Kidney (tissue), 13 donors: ENCODE measurements at regions not wholly inside any gene's neighbourhood (a gene's known extent, or its start where the extent isn't known, plus 50 kb on each side); places are given as distances from the start of the nearest gene placed in this dataset.
A peak's percentile ranks its signal among the peaks of the same experiment; 100 is the strongest.

Experiments used
- DNase-seq, 5 donors: peaks; one replicate each; pipeline ENCODE4 v3.0.0-alpha.2; 2013 to 2020
- FAIRE-seq: peaks from 2 replicates; lab custom pipeline; 2012; peaks lifted over from hg19 to GRCh38; lab: Jason Lieb, UNC
- H3K27ac ChIP-seq, 2 donors: one replicate each; pipeline ENCODE4 v1.7.0; 2013; ENCODE audit warnings: low read depth in 2 of 2, low read length in 2 of 2, inconsistent platforms in 1 of 2
- H3K27me3 ChIP-seq: one replicate; pipeline ENCODE4 v1.7.1; 2013; ENCODE audit warnings: low read length, inconsistent platforms; ENCODE audit not compliant: control insufficient read depth, insufficient read depth
- H3K36me3 ChIP-seq, 3 donors: one replicate each; pipeline versions ENCODE4 v1.7.0 to v1.7.1; 2013; ENCODE audit warnings: low read length in 3 of 3, control low read depth in 1 of 3, inconsistent platforms in 1 of 3; ENCODE audit not compliant: insufficient read depth in 3 of 3, control insufficient read depth in 2 of 3
- H3K4me1 ChIP-seq, 3 donors: one replicate each; pipeline versions ENCODE4 v1.7.0 to v1.7.1; 2013; ENCODE audit warnings: low read length in 3 of 3, inconsistent platforms in 1 of 3, low read depth in 1 of 3; ENCODE audit not compliant: control insufficient read depth in 2 of 3, insufficient read depth in 2 of 3
- H3K4me3 ChIP-seq, 3 donors: one replicate each; pipeline versions ENCODE4 v1.7.0 to v1.8.1; 2013; ENCODE audit warnings: low read length in 3 of 3, control low read depth in 1 of 3, inconsistent platforms in 1 of 3
- H3K9ac ChIP-seq, 3 donors: one replicate each; pipeline versions ENCODE4 v1.7.0 to v1.7.1; 2013; ENCODE audit warnings: low read length in 3 of 3, control low read depth in 1 of 3, inconsistent platforms in 1 of 3
- H3K9me3 ChIP-seq, 3 donors: one replicate each; pipeline versions ENCODE4 v1.7.0 to v1.7.1; 2013; ENCODE audit warnings: low read length in 3 of 3, control low read depth in 1 of 3, inconsistent platforms in 1 of 3; ENCODE audit not compliant: control insufficient read depth in 2 of 3, insufficient read depth in 1 of 3
- CTCF ChIP-seq: IDR thresholded peaks from 3 replicates; pipeline ENCODE4 v1.5.1; 2012; ENCODE audit warnings: mild to moderate bottlenecking, moderate library complexity, borderline replicate concordance; ENCODE audit not compliant: insufficient read depth; ENCODE audit errors: extremely low read depth
- intact Hi-C: fragments of 100-400 bp; cut with DNase I; formaldehyde crosslinking; loops from one replicate; pipeline ENCODE4 v1.11.1; 2022
- donor health status: control.
- donor health status: control.
- donor health status: control.
- donor health status: control.
- donor health status: control.
- donor health status: DM: yes; HTN: yes; CAD: no.
- donor health status: Normal renal cell carcinoma (clear cell type).

GRCh38 chr1:148357037-148357436, 126.1 kb downstream of the PPIAL4G start:
- H3K9ac ChIP-seq: no peak overlapping the region
- no peak for FAIRE-seq
- H3K27ac ChIP-seq: no peak overlapping the region
- H3K9me3 ChIP-seq: no peaks in the 10 kb centered on the region
- H3K4me3 ChIP-seq: no peak overlapping the region
- H3K4me1 ChIP-seq: peaks cover 0 to 3% (median 2%) of the 10 kb centered on the region in 3 donors
- no peak for TF ChIP-seq CTCF
- H3K27me3 ChIP-seq: peaks cover 14% of the 10 kb centered on the region
- DNase-seq: no peak
- no peaks in the 10 kb centered on the region for H3K36me3 ChIP-seq
- intact Hi-C loops: no loop called here

GRCh38 chr1:148355976-148356375, 127.1 kb downstream of the PPIAL4G start:
- Histone ChIP-seq H3K27ac (no peak overlapping the region), H3K27me3 (peaks cover 14% of the 10 kb centered on the region), H3K36me3 (no peaks in the 10 kb centered on the region), H3K9me3 (no peaks in the 10 kb centered on the region), H3K9ac (no peak overlapping the region), H3K4me1 (no peaks in the 10 kb centered on the region), H3K4me3 (no peak overlapping the region)
- no peak for TF ChIP-seq CTCF
- no peak for FAIRE-seq
- DNase-seq: no peak
- intact Hi-C loops: no loop called here

- H3K9me3 ChIP-seq: no peaks in the 10 kb centered on the region
- no peak overlapping the region for H3K27ac ChIP-seq
- no peaks in the 10 kb centered on the region for H3K36me3 ChIP-seq
- intact Hi-C loops: no loop called here
- no peak overlapping the region for H3K4me3 ChIP-seq
- TF ChIP-seq CTCF: no peak
- no peak for DNase-seq
- FAIRE-seq: no peak
- H3K27me3 ChIP-seq: peaks cover 14% of the 10 kb centered on the region
- no peaks in the 10 kb centered on the region for H3K4me1 ChIP-seq
- no peak overlapping the region for H3K9ac ChIP-seq
Measured at GRCh38 chr1:148354913-148355308, 128.2 kb downstream of the PPIAL4G start.

GRCh38 chr1:148354284-148354912, 128.7 kb downstream of the PPIAL4G start:
- Histone ChIP-seq H3K27ac (no peak overlapping the region), H3K36me3 (no peaks in the 10 kb centered on the region), H3K9me3 (no peaks in the 10 kb centered on the region), H3K4me1 (no peaks in the 10 kb centered on the region), H3K9ac (no peak overlapping the region), H3K4me3 (no peak overlapping the region), H3K27me3 (peaks cover 14% of the 10 kb centered on the region)
- FAIRE-seq: no peak
- peak in 2 of 5 donors; percentile 27 to 35 for DNase-seq
- intact Hi-C loops: no loop called here
- no peak for TF ChIP-seq CTCF
